ENCODE measurements at regions not wholly inside any gene's neighbourhood (a gene's known extent, or its start where the extent isn't known, plus 50 kb on each side); places are given as distances from the start of the nearest gene placed in this dataset.
"Not testable (repeated sequence)": the region's sequence is repeated elsewhere in the genome, so short reads cannot be mapped to it uniquely, and the experiment has no call there.

DNA sequence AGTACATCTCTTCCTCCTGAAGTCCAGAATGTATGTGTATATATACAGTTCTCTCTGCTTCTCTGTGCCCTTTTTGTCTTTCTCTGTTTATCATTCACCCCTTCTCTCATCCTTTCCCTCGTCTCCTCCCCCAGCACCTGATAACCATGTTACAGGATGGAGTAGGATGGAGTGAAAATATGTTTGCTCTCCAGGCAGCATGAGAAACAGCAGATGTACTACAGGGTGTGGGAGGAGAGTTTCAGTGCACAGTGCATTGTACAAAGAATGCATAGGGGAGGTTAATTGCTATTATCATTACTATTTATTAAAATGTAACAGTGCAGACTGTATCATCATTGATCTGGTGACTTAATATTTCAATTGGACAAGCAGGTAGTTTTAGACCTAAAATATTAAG, 104.5 kb downstream of the MFAP3L start:
- no peaks in the 10 kb centered on the region for H3F3A ChIP-seq (ENCODE audit: insufficient read depth, low read length)
- H3K36me3 ChIP-seq (replicated peaks; ENCODE audit: insufficient read depth, low read length): no peaks in the 10 kb centered on the region
- no peaks in the 10 kb centered on the region for H3K27me3 ChIP-seq (replicated peaks; ENCODE audit: insufficient read depth, low read length)
- H3K9me2 ChIP-seq (replicated peaks; ENCODE audit: insufficient read depth, low read length): no peaks in the 10 kb centered on the region
- no peaks in the 10 kb centered on the region for H3K4me1 ChIP-seq (ENCODE audit: low read length)
- no peaks in the 10 kb centered on the region for H3K9me3 ChIP-seq (replicated peaks; ENCODE audit: insufficient read depth, low read length)
- DNase-seq: no peak
- H4K20me1 ChIP-seq (ENCODE audit: insufficient read depth, low read length): no peaks in the 10 kb centered on the region
- H3K79me2 ChIP-seq (ENCODE audit: low read length): no peaks in the 10 kb centered on the region
- no peak overlapping the region for H3K9ac ChIP-seq (ENCODE audit: low read length)
- H2AFZ ChIP-seq (ENCODE audit: low read length): no peak overlapping the region
- no peak overlapping the region for H3K4me2 ChIP-seq (ENCODE audit: low read depth, low read length)
- H3K27ac ChIP-seq (ENCODE audit: low read length): no peak overlapping the region
- TF ChIP-seq EZH2phosphoT487 (IDR thresholded peaks at IDR 0.05; ENCODE audit: low read length) (no peak), EZH2 (optimal IDR thresholded peaks at IDR 0.05; ENCODE audit: low read depth, low read length) (no peak)
- TF ChIP-seq, protein P1, sequence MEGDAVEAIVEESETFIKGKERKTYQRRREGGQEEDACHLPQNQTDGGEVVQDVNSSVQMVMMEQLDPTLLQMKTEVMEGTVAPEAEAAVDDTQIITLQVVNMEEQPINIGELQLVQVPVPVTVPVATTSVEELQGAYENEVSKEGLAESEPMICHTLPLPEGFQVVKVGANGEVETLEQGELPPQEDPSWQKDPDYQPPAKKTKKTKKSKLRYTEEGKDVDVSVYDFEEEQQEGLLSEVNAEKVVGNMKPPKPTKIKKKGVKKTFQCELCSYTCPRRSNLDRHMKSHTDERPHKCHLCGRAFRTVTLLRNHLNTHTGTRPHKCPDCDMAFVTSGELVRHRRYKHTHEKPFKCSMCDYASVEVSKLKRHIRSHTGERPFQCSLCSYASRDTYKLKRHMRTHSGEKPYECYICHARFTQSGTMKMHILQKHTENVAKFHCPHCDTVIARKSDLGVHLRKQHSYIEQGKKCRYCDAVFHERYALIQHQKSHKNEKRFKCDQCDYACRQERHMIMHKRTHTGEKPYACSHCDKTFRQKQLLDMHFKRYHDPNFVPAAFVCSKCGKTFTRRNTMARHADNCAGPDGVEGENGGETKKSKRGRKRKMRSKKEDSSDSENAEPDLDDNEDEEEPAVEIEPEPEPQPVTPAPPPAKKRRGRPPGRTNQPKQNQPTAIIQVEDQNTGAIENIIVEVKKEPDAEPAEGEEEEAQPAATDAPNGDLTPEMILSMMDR (IDR thresholded peaks at IDR 0.05; ENCODE audit: low read length): no peak
- H3K4me3 ChIP-seq (ENCODE audit: low read length): no peak overlapping the region

DNA sequence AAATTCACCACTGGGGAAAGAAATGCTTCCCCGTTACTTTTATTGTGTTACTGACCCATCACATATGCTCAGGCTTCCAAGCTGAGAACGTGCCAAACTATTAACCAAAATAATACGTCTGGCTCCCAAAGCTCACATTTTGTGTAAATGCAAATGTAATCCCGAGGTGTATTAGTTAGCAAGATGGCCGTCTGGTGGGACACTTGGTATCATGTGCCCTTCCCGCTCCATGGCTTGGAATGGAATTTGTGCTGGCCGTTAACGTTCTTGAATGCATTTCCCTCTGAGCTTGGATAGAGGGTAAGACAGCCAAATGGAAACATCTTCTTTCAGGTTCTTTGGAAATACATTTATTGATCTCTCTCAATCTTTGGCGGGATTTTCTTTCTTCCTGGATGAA, 105.0 kb downstream of the MFAP3L start:
- TF ChIP-seq EZH2phosphoT487 (IDR thresholded peaks at IDR 0.05; ENCODE audit: low read length): no peak
- no peak for TF ChIP-seq EZH2 (optimal IDR thresholded peaks at IDR 0.05; ENCODE audit: low read depth, low read length)
- TF ChIP-seq, protein P1 (IDR thresholded peaks at IDR 0.05; ENCODE audit: low read length): no peak
- Histone ChIP-seq H3K4me1 (ENCODE audit: low read length) (no peaks in the 10 kb centered on the region), H3K9me2 (replicated peaks; ENCODE audit: insufficient read depth, low read length) (no peaks in the 10 kb centered on the region), H3K9ac (ENCODE audit: low read length) (no peak overlapping the region), H3K27me3 (replicated peaks; ENCODE audit: insufficient read depth, low read length) (no peaks in the 10 kb centered on the region), H3K4me3 (ENCODE audit: low read length) (no peak overlapping the region), H4K20me1 (ENCODE audit: insufficient read depth, low read length) (no peaks in the 10 kb centered on the region), H3K9me3 (replicated peaks; ENCODE audit: insufficient read depth, low read length) (no peaks in the 10 kb centered on the region), H3K36me3 (replicated peaks; ENCODE audit: insufficient read depth, low read length) (no peaks in the 10 kb centered on the region), H2AFZ (ENCODE audit: low read length) (no peak overlapping the region), H3K79me2 (ENCODE audit: low read length) (no peaks in the 10 kb centered on the region), H3F3A (ENCODE audit: insufficient read depth, low read length) (no peaks in the 10 kb centered on the region), H3K4me2 (ENCODE audit: low read depth, low read length) (no peak overlapping the region), H3K27ac (ENCODE audit: low read length) (no peak overlapping the region)
- no peak for DNase-seq

DNA sequence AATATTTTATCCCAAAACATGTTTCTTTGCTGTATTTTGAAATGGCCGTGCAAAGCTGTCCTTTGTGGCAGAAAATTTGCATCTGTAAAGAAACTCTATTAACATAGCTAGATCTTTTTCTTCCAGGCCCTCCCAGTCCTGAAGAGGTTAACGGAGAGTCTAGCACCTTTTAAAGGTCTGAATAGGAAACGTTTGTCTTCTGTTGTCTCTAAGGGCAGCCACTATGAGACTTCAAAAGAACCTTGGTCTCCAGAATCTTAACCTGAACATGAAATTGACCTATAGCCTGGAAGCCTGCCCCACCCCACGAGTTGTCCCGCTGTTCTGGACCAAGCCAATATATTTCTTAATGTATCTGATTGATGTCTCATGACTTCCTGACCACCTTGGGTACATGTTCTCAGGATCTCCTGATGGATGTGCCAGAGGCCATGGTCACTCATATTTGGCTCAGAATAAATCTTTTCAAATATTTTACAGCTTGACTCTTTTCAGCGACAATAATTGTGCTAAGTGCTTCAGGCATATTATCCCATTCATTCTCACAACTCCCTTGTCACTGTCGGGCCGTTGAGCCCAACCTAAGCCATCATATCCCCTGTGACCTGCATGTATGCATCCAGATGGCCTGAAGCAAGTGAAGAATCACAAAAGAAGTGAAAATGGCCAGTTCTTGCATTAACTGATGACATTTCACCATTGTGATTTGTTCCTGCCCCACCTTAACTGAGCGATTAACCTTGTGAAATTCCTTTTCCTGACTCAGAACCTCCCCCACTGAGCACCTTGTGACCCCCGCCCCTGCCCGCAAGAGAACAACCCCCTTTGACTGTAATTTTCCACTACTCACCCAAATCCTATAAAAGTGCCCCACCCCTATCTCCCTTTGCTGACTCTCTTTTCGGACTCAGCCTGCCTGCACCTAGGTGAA, 106.7 kb downstream of the MFAP3L start:
- H3K4me3 ChIP-seq (ENCODE audit: low read length); H3K9me2 ChIP-seq (replicated peaks; ENCODE audit: insufficient read depth, low read length); H3K9ac ChIP-seq (ENCODE audit: low read length); H4K20me1 ChIP-seq (ENCODE audit: insufficient read depth, low read length); DNase-seq; H3K27me3 ChIP-seq (replicated peaks; ENCODE audit: insufficient read depth, low read length); H3K9me3 ChIP-seq (replicated peaks; ENCODE audit: insufficient read depth, low read length); H3K36me3 ChIP-seq (replicated peaks; ENCODE audit: insufficient read depth, low read length); H3K27ac ChIP-seq (ENCODE audit: low read length); H3K4me2 ChIP-seq (ENCODE audit: low read depth, low read length); H3K4me1 ChIP-seq (ENCODE audit: low read length); H3K79me2 ChIP-seq (ENCODE audit: low read length); H2AFZ ChIP-seq (ENCODE audit: low read length); H3F3A ChIP-seq (ENCODE audit: insufficient read depth, low read length): not testable (repeated sequence)

DNA sequence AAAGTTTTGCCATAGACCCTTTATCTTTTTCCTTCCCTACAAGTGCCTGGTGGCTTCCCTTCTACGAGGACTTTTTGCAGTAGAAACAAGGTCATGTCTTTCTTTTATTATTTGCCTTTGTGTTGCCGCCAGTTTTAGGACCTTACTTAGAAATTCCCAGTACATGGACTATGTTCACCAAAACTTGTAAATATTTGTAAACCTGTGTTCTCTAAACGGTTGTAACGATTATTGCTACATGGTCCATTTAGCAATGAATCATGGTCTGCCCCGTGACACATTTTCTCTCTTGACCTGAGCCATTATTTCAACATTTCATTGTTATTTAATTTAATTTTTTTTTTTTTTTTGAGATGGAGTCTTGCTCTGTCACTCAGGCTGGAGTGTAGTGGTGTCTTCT, 110.7 kb downstream of the MFAP3L start:
- Histone ChIP-seq H3K9me2 (replicated peaks; ENCODE audit: insufficient read depth, low read length) (no peaks in the 10 kb centered on the region), H3K4me1 (ENCODE audit: low read length) (no peaks in the 10 kb centered on the region), H3K4me3 (ENCODE audit: low read length) (no peak overlapping the region), H3K27me3 (replicated peaks; ENCODE audit: insufficient read depth, low read length) (no peaks in the 10 kb centered on the region), H4K20me1 (ENCODE audit: insufficient read depth, low read length) (no peaks in the 10 kb centered on the region), H3K9me3 (replicated peaks; ENCODE audit: insufficient read depth, low read length) (no peaks in the 10 kb centered on the region), H3K79me2 (ENCODE audit: low read length) (no peaks in the 10 kb centered on the region), H3F3A (ENCODE audit: insufficient read depth, low read length) (no peaks in the 10 kb centered on the region), H3K27ac (ENCODE audit: low read length) (no peak overlapping the region), H3K9ac (ENCODE audit: low read length) (no peak overlapping the region), H3K36me3 (replicated peaks; ENCODE audit: insufficient read depth, low read length) (no peaks in the 10 kb centered on the region), H3K4me2 (ENCODE audit: low read depth, low read length) (no peak overlapping the region), H2AFZ (ENCODE audit: low read length) (no peak overlapping the region)
- no peak for TF ChIP-seq EZH2 (optimal IDR thresholded peaks at IDR 0.05; ENCODE audit: low read depth, low read length)
- TF ChIP-seq, protein P1 (IDR thresholded peaks at IDR 0.05; ENCODE audit: low read length): no peak
- TF ChIP-seq EZH2phosphoT487 (IDR thresholded peaks at IDR 0.05; ENCODE audit: low read length): no peak
- DNase-seq: no peak

Data from MM.1S (cell line).